H9 (cell line): ENCODE measurements at regions not wholly inside any gene's neighbourhood (a gene's known extent, or its start where the extent isn't known, plus 50 kb on each side); places are given as distances from the start of the nearest gene placed in this dataset.

Experiments
- DNase-seq: peaks from one replicate; pipeline ENCODE4 v3.0.0-alpha.2; 2017
- H2AFZ ChIP-seq: one replicate; pipeline ENCODE4 v1.6.1; 2013; ENCODE audit warnings: mild to moderate bottlenecking, low read length, control low read depth, moderate library complexity
- H2AK5ac ChIP-seq: 2 replicates; pipeline ENCODE4 v1.6.1; 2013; ENCODE audit warnings: low read length, control low read depth, mixed read lengths; ENCODE audit not compliant: insufficient read length
- H2BK120ac ChIP-seq: one replicate; pipeline ENCODE4 v1.6.1; 2013; ENCODE audit warnings: low read depth, mild to moderate bottlenecking, low read length, control low read depth, inconsistent platforms; ENCODE audit not compliant: poor library complexity, severe bottlenecking
- H2BK12ac ChIP-seq: 2 replicates; pipeline ENCODE4 v1.6.1; 2013; ENCODE audit warnings: low read length, control low read depth, mixed read lengths, low read depth; ENCODE audit not compliant: insufficient read length
- H2BK15ac ChIP-seq: 2 replicates; pipeline ENCODE4 v1.6.1; 2013; ENCODE audit warnings: low read depth, low read length, control low read depth
- H2BK20ac ChIP-seq: one replicate; pipeline ENCODE4 v1.6.1; 2013; ENCODE audit warnings: low read depth, mild to moderate bottlenecking, low read length, control low read depth, inconsistent platforms; ENCODE audit not compliant: poor library complexity, severe bottlenecking
- H2BK5ac ChIP-seq: 2 replicates; pipeline ENCODE4 v1.6.1; 2013; ENCODE audit warnings: low read length, control low read depth, mixed read lengths; ENCODE audit not compliant: insufficient read length
- H3K14ac ChIP-seq: 2 replicates; pipeline ENCODE4 v1.6.1; 2013; ENCODE audit warnings: low read length, control low read depth; ENCODE audit not compliant: insufficient read depth
- H3K18ac ChIP-seq: 2 replicates; pipeline ENCODE4 v1.6.1; 2013; ENCODE audit warnings: low read depth, mild to moderate bottlenecking, mixed read lengths, low read length, control low read depth; ENCODE audit not compliant: insufficient read length
- H3K23ac ChIP-seq: 2 replicates; pipeline ENCODE4 v1.6.1; 2013; ENCODE audit warnings: low read length, control low read depth, mixed read lengths, low read depth; ENCODE audit not compliant: insufficient read length
- H3K23me2 ChIP-seq: 2 replicates; pipeline ENCODE4 v1.6.1; 2013; ENCODE audit warnings: low read depth, mild to moderate bottlenecking, mixed read lengths, low read length, control low read depth; ENCODE audit not compliant: insufficient read length, poor library complexity, severe bottlenecking
- H3K27ac ChIP-seq: 2 replicates; pipeline ENCODE4 v1.5.1; 2013; ENCODE audit warnings: low read length, control low read depth, mixed read lengths, low read depth; ENCODE audit not compliant: insufficient read length
- H3K27me3 ChIP-seq: 2 replicates; pipeline ENCODE4 v1.6.1; 2013; ENCODE audit warnings: low read length, control low read depth, inconsistent platforms; ENCODE audit not compliant: insufficient read depth
- H3K4ac ChIP-seq: 2 replicates; pipeline ENCODE4 v1.6.1; 2013; ENCODE audit warnings: low read depth, mild to moderate bottlenecking, control low read depth, inconsistent platforms, low read length, moderate library complexity
- H3K4me1 ChIP-seq: 2 replicates; pipeline ENCODE4 v1.6.1; 2013; ENCODE audit warnings: low read length, control low read depth, inconsistent platforms; ENCODE audit not compliant: insufficient read depth
- H3K4me2 ChIP-seq: 2 replicates; pipeline ENCODE4 v1.6.1; 2013; ENCODE audit warnings: low read length, control low read depth, mixed read lengths; ENCODE audit not compliant: insufficient read length, insufficient read depth
- H3K56ac ChIP-seq: 2 replicates; pipeline ENCODE4 v1.6.1; 2013; ENCODE audit warnings: low read depth, mild to moderate bottlenecking, mixed read lengths, low read length, control low read depth; ENCODE audit not compliant: insufficient read length
- H3K79me1 ChIP-seq: 2 replicates; pipeline ENCODE4 v1.6.1; 2013; ENCODE audit warnings: low read depth, mild to moderate bottlenecking, moderate library complexity, low read length, control low read depth, inconsistent platforms; ENCODE audit not compliant: insufficient read depth, poor library complexity, severe bottlenecking
- H3K79me2 ChIP-seq: 2 replicates; pipeline ENCODE4 v1.6.1; 2013; ENCODE audit warnings: low read length, control low read depth, inconsistent platforms; ENCODE audit not compliant: insufficient read depth
- H3K9ac ChIP-seq: 2 replicates; pipeline ENCODE4 v1.6.1; 2013; ENCODE audit warnings: low read length, control low read depth, mixed read lengths; ENCODE audit not compliant: insufficient read length; ENCODE audit errors: extremely low read depth
- H3K9me3 ChIP-seq: one replicate; pipeline ENCODE4 v1.6.1; 2013; ENCODE audit warnings: low read depth, low read length, inconsistent platforms; ENCODE audit not compliant: control insufficient read depth
- H3T11ph ChIP-seq: one replicate; pipeline ENCODE4 v1.6.1; 2013; ENCODE audit warnings: mild to moderate bottlenecking, low read length, control low read depth, inconsistent platforms
- H4K20me1 ChIP-seq: one replicate; pipeline ENCODE4 v1.6.1; 2013; ENCODE audit not compliant: control insufficient read depth, insufficient read length, insufficient read depth
- H4K5ac ChIP-seq: 2 replicates; pipeline ENCODE4 v1.6.1; 2013; ENCODE audit warnings: low read depth, mild to moderate bottlenecking, mixed read lengths, low read length, control low read depth; ENCODE audit not compliant: insufficient read length
- H4K8ac ChIP-seq: replicated peaks from 2 replicates; pipeline ENCODE4 v1.6.1; 2013; ENCODE audit warnings: low read length, control low read depth, mixed read lengths, low read depth; ENCODE audit not compliant: insufficient read length
- H4K91ac ChIP-seq: 2 replicates; pipeline ENCODE4 v1.6.1; 2013; ENCODE audit warnings: low read depth, mild to moderate bottlenecking, moderate library complexity, mixed read lengths, low read length, control low read depth; ENCODE audit not compliant: insufficient read length
- H3K27ac Mint-ChIP-seq, 3 experiments: 2 replicates in 2 of 3; 3 replicates in 1 of 3; pipeline ENCODE4 v1.8.0; 2020 to 2021; ENCODE audit warnings: mixed read lengths in 3 of 3, mild to moderate bottlenecking in 1 of 3, moderate library complexity in 1 of 3
- H3K27me3 Mint-ChIP-seq: 2 replicates; pipeline ENCODE4 v1.8.0; 2021; ENCODE audit warnings: low read depth, mild to moderate bottlenecking, moderate library complexity, mixed read lengths
- H3K36me3 Mint-ChIP-seq, 3 experiments: 2 replicates in 2 of 3; 3 replicates in 1 of 3; pipeline ENCODE4 v1.8.0; 2020 to 2021; ENCODE audit warnings: low read depth in 3 of 3, mixed read lengths in 3 of 3; ENCODE audit not compliant: insufficient read depth in 1 of 3
- H3K4me1 Mint-ChIP-seq, 2 experiments: 2 replicates each; pipeline ENCODE4 v1.8.0; 2020; ENCODE audit warnings: mixed read lengths in 2 of 2
- H3K4me3 Mint-ChIP-seq, 2 experiments: 2 replicates in 1 of 2; 3 replicates in 1 of 2; pipeline ENCODE4 v1.8.0; 2020 to 2021; ENCODE audit warnings: mild to moderate bottlenecking in 2 of 2, mixed read lengths in 2 of 2, moderate library complexity in 1 of 2
- H3K9me3 Mint-ChIP-seq, 2 experiments: 2 replicates in 1 of 2; 3 replicates in 1 of 2; pipeline ENCODE4 v1.8.0; 2020; ENCODE audit warnings: mild to moderate bottlenecking in 2 of 2, mixed read lengths in 2 of 2, moderate library complexity in 1 of 2
- CTCF ChIP-seq: fragments of 200-600 bp; sonication (generic); conservative IDR thresholded peaks from 3 replicates; pipeline ENCODE4 v1.8.0; 2021; ENCODE audit warnings: antibody characterized with exemption, mild to moderate bottlenecking
- WGBS: extraction: QIAGEN DNeasy Blood & Tissue Kit; methylation state at CpG from one replicate; pipeline ENCODE4 v1.1.7; 2013; ENCODE audit warnings: missing lambda C conversion rate, low lambda C conversion rate, mixed read lengths; ENCODE audit not compliant: insufficient read length; ENCODE audit errors: extremely low coverage; 5-methylcytosine and 5-hydroxymethylcytosine counted together

- no peak overlapping the region for H4K5ac ChIP-seq
- no peak for DNase-seq
- Mint-ChIP-seq H3K4me1 (peaks cover 19 to 22% of the 10 kb centered on the region in 2 experiments), H3K27ac (no peak overlapping the region), H3K36me3 (peaks cover 0 to 1% (median under 1%) of the 10 kb centered on the region in 3 experiments; a peak in 1 of 7 replicates), H3K4me3 (no peak overlapping the region), H3K27me3 (peaks cover 60% of the 10 kb centered on the region), H3K9me3 (peaks cover 1% of the 10 kb centered on the region in 2 experiments)
- no peak overlapping the region for H2BK120ac ChIP-seq
- no peak overlapping the region for H3K4ac ChIP-seq
- no peaks in the 10 kb centered on the region for H3K4me1 ChIP-seq
- no peak overlapping the region for H2BK20ac ChIP-seq
- no peak overlapping the region for H3K56ac ChIP-seq
- H3K23me2 ChIP-seq = no peaks in the 10 kb centered on the region
- no peak overlapping the region for H3T11ph ChIP-seq
- no peak overlapping the region for H3K27ac ChIP-seq
- no peak overlapping the region for H3K23ac ChIP-seq
- H2BK15ac ChIP-seq = no peak overlapping the region
- no peak overlapping the region for H3K18ac ChIP-seq
- H3K27me3 ChIP-seq = peaks cover 3% of the 10 kb centered on the region; the same call in 1 of the 2 replicates
- no peak overlapping the region for H2AFZ ChIP-seq
- H3K14ac ChIP-seq = no peak overlapping the region
- WGBS = no CpG with 5 or more reads among the region's 7 CpGs
- no peak overlapping the region for H2BK12ac ChIP-seq
- no peaks in the 10 kb centered on the region for H3K79me2 ChIP-seq
- H3K4me2 ChIP-seq = no peak overlapping the region
- H4K8ac ChIP-seq = no peak overlapping the region
- no peak for TF ChIP-seq CTCF
- H3K79me1 ChIP-seq = no peaks in the 10 kb centered on the region
- H2BK5ac ChIP-seq = no peak overlapping the region
- H3K9ac ChIP-seq = no peak overlapping the region
- H4K20me1 ChIP-seq = no peaks in the 10 kb centered on the region
- no peak overlapping the region for H2AK5ac ChIP-seq
- no peak overlapping the region for H4K91ac ChIP-seq
- H3K9me3 ChIP-seq = no peaks in the 10 kb centered on the region
These were observed 103.1 kb downstream of the HOXA1 start for GRCh38 chr7:26992670-26993069.
